ENCODE measurements at regions not wholly inside any gene's neighbourhood (a gene's known extent, or its start where the extent isn't known, plus 50 kb on each side); places are given as distances from the start of the nearest gene placed in this dataset.

DNA sequence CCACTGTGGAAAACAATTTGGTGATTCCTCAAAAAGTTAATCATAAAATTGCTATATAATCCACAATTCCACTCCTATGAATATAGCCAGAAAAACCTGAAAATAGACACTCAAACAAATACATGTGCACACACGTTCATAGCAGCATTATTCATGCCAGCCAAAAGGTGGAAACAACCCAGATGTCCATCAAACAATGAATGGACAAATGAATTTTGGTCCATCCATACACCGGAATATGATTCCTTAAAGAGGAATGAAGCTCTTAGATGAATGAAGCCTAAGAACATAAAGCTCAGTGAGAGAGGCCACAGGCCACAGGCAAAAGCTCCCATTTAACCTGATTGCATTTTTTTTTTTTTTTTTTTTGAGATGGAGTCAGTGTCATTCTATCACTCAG is 114.6 kb upstream of the TNRC6C start:
- Histone ChIP-seq H3K4me2 (ENCODE audit: low read depth, low read length) (no peak overlapping the region), H3K79me2 (ENCODE audit: insufficient read depth, low read length) (no peaks in the 10 kb centered on the region), H2AFZ (ENCODE audit: low read length) (no peak overlapping the region), H3K4me1 (ENCODE audit: insufficient read depth, low read length) (peaks cover 5% of the 10 kb centered on the region; the same call in 1 of the 2 replicates), H4K20me1 (ENCODE audit: insufficient read depth, low read length) (no peaks in the 10 kb centered on the region), H3K27ac (ENCODE audit: extremely low read length, insufficient read depth, low read length) (no peak overlapping the region), H3K4me3 (replicated peaks in 1 of 3; ENCODE audit: insufficient read depth in 1 of 3, low read depth in 2 of 3, low read length in 3 of 3) (no peak overlapping the region), H3K36me3 (replicated peaks in 1 of 2; ENCODE audit: control insufficient read depth in 1 of 2, insufficient read depth in 2 of 2, low read length in 2 of 2) (no peaks in the 10 kb centered on the region), H3K9me3 (ENCODE audit: low read length) (no peaks in the 10 kb centered on the region), H3K27me3 (ENCODE audit: control insufficient read depth in 1 of 2, insufficient read depth in 2 of 2, low read length in 2 of 2) (peaks cover 9 to 73% of the 10 kb centered on the region in 2 experiments), H3K9ac (ENCODE audit: insufficient read depth, low read depth, low read length) (no peak overlapping the region)
- BruUV-seq (replicated peaks), result no TSS peak
- CTCF ChIA-PET (ENCODE audit: low intra/inter-chr PET ratio, low total read pairs), result no interaction called here
- WGBS (ENCODE audit: low lambda C conversion rate), result 50% methylated on average over 2 of the region's 2 CpGs
- intact Hi-C loops (cut with micrococcal nuclease; ENCODE audit: unreplicated experiment), result no loop called here
- in situ Hi-C loops (cut with HindIII; ENCODE audit: extremely low pct_ligation_motif_present, low pct_unique_long_range_greater_than_20kb), result no loop called here
- FAIRE-seq (no peak), ATAC-seq (no peak), DNase-seq (ENCODE audit: low spot score) (no peak)
- POLR2A ChIA-PET, result no interaction called here
- TF ChIP-seq KMT2A (CRISPR knock-in tag; IDR thresholded peaks at IDR 0.05) (no peak), ZNF549 (CRISPR knock-in tag; IDR thresholded peaks at IDR 0.05) (no peak), DZIP1 (CRISPR knock-in tag; IDR thresholded peaks at IDR 0.05) (no peak), ATF6 (CRISPR knock-in tag; conservative IDR thresholded peaks at IDR 0.05) (no peak), SUZ12 (IDR thresholded peaks at IDR 0.05; ENCODE audit: low read depth, low read length) (no peak), CBX1 (IDR thresholded peaks at IDR 0.05; ENCODE audit: low read depth) (no peak), NFYB (CRISPR knock-in tag; IDR thresholded peaks at IDR 0.05) (no peak), ATF1 (CRISPR knock-in tag; IDR thresholded peaks at IDR 0.05) (no peak), HOXA9 (CRISPR knock-in tag; IDR thresholded peaks at IDR 0.05; ENCODE audit: borderline replicate concordance) (no peak), ZNF569 (CRISPR knock-in tag; IDR thresholded peaks at IDR 0.05; ENCODE audit: borderline replicate concordance) (no peak), ZNF503 (CRISPR knock-in tag; IDR thresholded peaks at IDR 0.05) (no peak)
- TF ChIP-seq, protein P1, sequence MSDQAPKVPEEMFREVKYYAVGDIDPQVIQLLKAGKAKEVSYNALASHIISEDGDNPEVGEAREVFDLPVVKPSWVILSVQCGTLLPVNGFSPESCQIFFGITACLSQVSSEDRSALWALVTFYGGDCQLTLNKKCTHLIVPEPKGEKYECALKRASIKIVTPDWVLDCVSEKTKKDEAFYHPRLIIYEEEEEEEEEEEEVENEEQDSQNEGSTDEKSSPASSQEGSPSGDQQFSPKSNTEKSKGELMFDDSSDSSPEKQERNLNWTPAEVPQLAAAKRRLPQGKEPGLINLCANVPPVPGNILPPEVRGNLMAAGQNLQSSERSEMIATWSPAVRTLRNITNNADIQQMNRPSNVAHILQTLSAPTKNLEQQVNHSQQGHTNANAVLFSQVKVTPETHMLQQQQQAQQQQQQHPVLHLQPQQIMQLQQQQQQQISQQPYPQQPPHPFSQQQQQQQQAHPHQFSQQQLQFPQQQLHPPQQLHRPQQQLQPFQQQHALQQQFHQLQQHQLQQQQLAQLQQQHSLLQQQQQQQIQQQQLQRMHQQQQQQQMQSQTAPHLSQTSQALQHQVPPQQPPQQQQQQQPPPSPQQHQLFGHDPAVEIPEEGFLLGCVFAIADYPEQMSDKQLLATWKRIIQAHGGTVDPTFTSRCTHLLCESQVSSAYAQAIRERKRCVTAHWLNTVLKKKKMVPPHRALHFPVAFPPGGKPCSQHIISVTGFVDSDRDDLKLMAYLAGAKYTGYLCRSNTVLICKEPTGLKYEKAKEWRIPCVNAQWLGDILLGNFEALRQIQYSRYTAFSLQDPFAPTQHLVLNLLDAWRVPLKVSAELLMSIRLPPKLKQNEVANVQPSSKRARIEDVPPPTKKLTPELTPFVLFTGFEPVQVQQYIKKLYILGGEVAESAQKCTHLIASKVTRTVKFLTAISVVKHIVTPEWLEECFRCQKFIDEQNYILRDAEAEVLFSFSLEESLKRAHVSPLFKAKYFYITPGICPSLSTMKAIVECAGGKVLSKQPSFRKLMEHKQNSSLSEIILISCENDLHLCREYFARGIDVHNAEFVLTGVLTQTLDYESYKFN (CRISPR knock-in tag; conservative IDR thresholded peaks at IDR 0.05), result no peak
- TF ChIP-seq, protein P2, sequence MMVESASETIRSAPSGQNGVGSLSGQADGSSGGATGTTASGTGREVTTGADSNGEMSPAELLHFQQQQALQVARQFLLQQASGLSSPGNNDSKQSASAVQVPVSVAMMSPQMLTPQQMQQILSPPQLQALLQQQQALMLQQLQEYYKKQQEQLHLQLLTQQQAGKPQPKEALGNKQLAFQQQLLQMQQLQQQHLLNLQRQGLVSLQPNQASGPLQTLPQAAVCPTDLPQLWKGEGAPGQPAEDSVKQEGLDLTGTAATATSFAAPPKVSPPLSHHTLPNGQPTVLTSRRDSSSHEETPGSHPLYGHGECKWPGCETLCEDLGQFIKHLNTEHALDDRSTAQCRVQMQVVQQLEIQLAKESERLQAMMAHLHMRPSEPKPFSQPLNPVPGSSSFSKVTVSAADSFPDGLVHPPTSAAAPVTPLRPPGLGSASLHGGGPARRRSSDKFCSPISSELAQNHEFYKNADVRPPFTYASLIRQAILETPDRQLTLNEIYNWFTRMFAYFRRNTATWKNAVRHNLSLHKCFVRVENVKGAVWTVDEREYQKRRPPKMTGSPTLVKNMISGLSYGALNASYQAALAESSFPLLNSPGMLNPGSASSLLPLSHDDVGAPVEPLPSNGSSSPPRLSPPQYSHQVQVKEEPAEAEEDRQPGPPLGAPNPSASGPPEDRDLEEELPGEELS (CRISPR knock-in tag; IDR thresholded peaks at IDR 0.05), result no peak

Data from HepG2 (cell line).